SK-N-SH treated with all-trans-retinoic acid at 6 μM for 48 hours (cell line): ENCODE measurements at regions not wholly inside any gene's neighbourhood (a gene's known extent, or its start where the extent isn't known, plus 50 kb on each side); places are given as distances from the start of the nearest gene placed in this dataset.

Experiments
- CSRNP3 ChIP-seq: fragments of 250-450 bp; sonication (Bioruptor Pico); IDR thresholded peaks from 2 replicates; pipeline ENCODE4 v1.5.1; 2021; ENCODE audit warnings: mild to moderate bottlenecking, moderate library complexity
- ISL1 ChIP-seq: fragments of 250-450 bp; sonication (Bioruptor Pico); IDR thresholded peaks from 2 replicates; pipeline ENCODE4 v2.1.2; 2022; ENCODE audit warnings: mild to moderate bottlenecking, moderate library complexity
- OSR1 ChIP-seq: fragments of 250-450 bp; sonication (Bioruptor Pico); IDR thresholded peaks from 2 replicates; pipeline ENCODE4 v1.8.0; 2022; ENCODE audit warnings: moderate library complexity, mild to moderate bottlenecking, inconsistent platforms
- PPARA ChIP-seq: fragments of 250-450 bp; sonication (Bioruptor Pico); IDR thresholded peaks from 2 replicates; pipeline ENCODE4 v1.5.0; 2020; ENCODE audit warnings: mild to moderate bottlenecking, borderline replicate concordance
- RARB ChIP-seq: fragments of 250-450 bp; sonication (Bioruptor Pico); IDR thresholded peaks from 2 replicates; pipeline ENCODE4 v1.8.0; 2021; ENCODE audit warnings: mild to moderate bottlenecking, moderate library complexity
- SNAI2 ChIP-seq: fragments of 250-450 bp; sonication (Bioruptor Pico); IDR thresholded peaks from 2 replicates; pipeline ENCODE4 v1.5.0; 2020; ENCODE audit warnings: mild to moderate bottlenecking, moderate library complexity
- ZFP3 ChIP-seq: fragments of 250-450 bp; sonication (Bioruptor Pico); IDR thresholded peaks from 2 replicates; pipeline ENCODE4 v1.5.0; 2020; ENCODE audit warnings: mild to moderate bottlenecking, moderate library complexity
- ZFP30 ChIP-seq: fragments of 450-650 bp; formaldehyde crosslinking; IDR thresholded peaks from 2 replicates; pipeline ENCODE4 v1.5.0; 2022; ENCODE audit warnings: mild to moderate bottlenecking, moderate library complexity
- TF ChIP-seq, protein P1 (sequence below): fragments of 250-450 bp; sonication (Bioruptor Pico); IDR thresholded peaks from 2 replicates; pipeline ENCODE4 v1.8.0; 2021; ENCODE audit warnings: low read depth, mild to moderate bottlenecking, moderate library complexity, borderline replicate concordance
- TF ChIP-seq, protein P2 (sequence below): fragments of 250-450 bp; sonication (Bioruptor Pico); IDR thresholded peaks from 2 replicates; pipeline ENCODE4 v1.5.1; 2020; ENCODE audit warnings: low read depth, mild to moderate bottlenecking, moderate library complexity

GRCh38 chr4:158018831-158019230 lies 154.0 kb downstream of the GASK1B start:
- no peak for TF ChIP-seq ZFP30
- TF ChIP-seq, protein P1, sequence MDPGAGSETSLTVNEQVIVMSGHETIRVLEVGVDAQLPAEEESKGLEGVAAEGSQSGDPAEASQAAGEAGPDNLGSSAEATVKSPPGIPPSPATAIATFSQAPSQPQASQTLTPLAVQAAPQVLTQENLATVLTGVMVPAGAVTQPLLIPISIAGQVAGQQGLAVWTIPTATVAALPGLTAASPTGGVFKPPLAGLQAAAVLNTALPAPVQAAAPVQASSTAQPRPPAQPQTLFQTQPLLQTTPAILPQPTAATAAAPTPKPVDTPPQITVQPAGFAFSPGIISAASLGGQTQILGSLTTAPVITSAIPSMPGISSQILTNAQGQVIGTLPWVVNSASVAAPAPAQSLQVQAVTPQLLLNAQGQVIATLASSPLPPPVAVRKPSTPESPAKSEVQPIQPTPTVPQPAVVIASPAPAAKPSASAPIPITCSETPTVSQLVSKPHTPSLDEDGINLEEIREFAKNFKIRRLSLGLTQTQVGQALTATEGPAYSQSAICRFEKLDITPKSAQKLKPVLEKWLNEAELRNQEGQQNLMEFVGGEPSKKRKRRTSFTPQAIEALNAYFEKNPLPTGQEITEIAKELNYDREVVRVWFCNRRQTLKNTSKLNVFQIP (CRISPR knock-in tag) = no peak
- no peak for TF ChIP-seq SNAI2 (CRISPR knock-in tag)
- TF ChIP-seq ZFP3 (CRISPR knock-in tag) = no peak
- TF ChIP-seq OSR1 = no peak
- TF ChIP-seq, protein P2, sequence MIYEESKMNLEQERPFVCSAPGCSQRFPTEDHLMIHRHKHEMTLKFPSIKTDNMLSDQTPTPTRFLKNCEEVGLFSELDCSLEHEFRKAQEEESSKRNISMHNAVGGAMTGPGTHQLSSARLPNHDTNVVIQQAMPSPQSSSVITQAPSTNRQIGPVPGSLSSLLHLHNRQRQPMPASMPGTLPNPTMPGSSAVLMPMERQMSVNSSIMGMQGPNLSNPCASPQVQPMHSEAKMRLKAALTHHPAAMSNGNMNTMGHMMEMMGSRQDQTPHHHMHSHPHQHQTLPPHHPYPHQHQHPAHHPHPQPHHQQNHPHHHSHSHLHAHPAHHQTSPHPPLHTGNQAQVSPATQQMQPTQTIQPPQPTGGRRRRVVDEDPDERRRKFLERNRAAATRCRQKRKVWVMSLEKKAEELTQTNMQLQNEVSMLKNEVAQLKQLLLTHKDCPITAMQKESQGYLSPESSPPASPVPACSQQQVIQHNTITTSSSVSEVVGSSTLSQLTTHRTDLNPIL (CRISPR knock-in tag) = no peak
- no peak for TF ChIP-seq PPARA (CRISPR knock-in tag)
- no peak for TF ChIP-seq CSRNP3 (CRISPR knock-in tag)
- no peak for TF ChIP-seq RARB (CRISPR knock-in tag)
- TF ChIP-seq ISL1 (CRISPR knock-in tag) = no peak
